HG02852 (cell line): ENCODE measurements at regions not wholly inside any gene's neighbourhood (a gene's known extent, or its start where the extent isn't known, plus 50 kb on each side); places are given as distances from the start of the nearest gene placed in this dataset.
"Not testable (repeated sequence)": the region's sequence is repeated elsewhere in the genome, so short reads cannot be mapped to it uniquely, and the experiment has no call there.

Experiments used
- ATAC-seq: cut with Tn5 transposase; IDR thresholded peaks from one replicate; pipeline ENCODE4 v1.9.1; 2021; ENCODE audit warnings: mild to moderate bottlenecking, moderate library complexity; ENCODE audit not compliant: unreplicated experiment

GRCh38 chr9:11141357-11141756, 528.6 kb upstream of the PTPRD start:
- ATAC-seq = no peak

- no peak for ATAC-seq
Measured at GRCh38 chr9:11142965-11143738, 530.4 kb upstream of the PTPRD start.

GRCh38 chr9:11144746-11145145, 531.9 kb upstream of the PTPRD start:
- ATAC-seq = no peak

GRCh38 chr9:11148189-11148588, 535.4 kb upstream of the PTPRD start:
- ATAC-seq = no peak

- ATAC-seq = no peak
Measured at GRCh38 chr9:11149065-11149464, 536.3 kb upstream of the PTPRD start.

- no peak for ATAC-seq
Measured at GRCh38 chr9:11158063-11158462, 545.3 kb upstream of the PTPRD start.

GRCh38 chr9:11158676-11159075, 545.9 kb upstream of the PTPRD start:
- no peak for ATAC-seq

GRCh38 chr9:11159318-11159862, 546.6 kb upstream of the PTPRD start:
- no peak for ATAC-seq

GRCh38 chr9:11163843-11164242, 551.0 kb upstream of the PTPRD start:
- ATAC-seq = no peak

- ATAC-seq = no peak
Measured at GRCh38 chr9:11182001-11182400, 569.2 kb upstream of the PTPRD start.

- no peak for ATAC-seq
Measured at GRCh38 chr9:11190719-11191118, 577.9 kb upstream of the PTPRD start.

- ATAC-seq = no peak
Measured at GRCh38 chr9:11192993-11193392, 580.2 kb upstream of the PTPRD start.

GRCh38 chr9:11194246-11194645, 581.4 kb upstream of the PTPRD start:
- ATAC-seq = no peak

- not testable (repeated sequence) for ATAC-seq
Measured at GRCh38 chr9:11196840-11197365, 584.1 kb upstream of the PTPRD start.

GRCh38 chr9:11199335-11199734, 586.5 kb upstream of the PTPRD start:
- ATAC-seq = no peak

GRCh38 chr9:11204521-11204920, 591.7 kb upstream of the PTPRD start:
- ATAC-seq = no peak

GRCh38 chr9:11206925-11207324, 594.1 kb upstream of the PTPRD start:
- no peak for ATAC-seq

- ATAC-seq = no peak
Measured at GRCh38 chr9:11233696-11234095, 620.9 kb upstream of the PTPRD start.

- no peak for ATAC-seq
Measured at GRCh38 chr9:11235061-11235460, 622.3 kb upstream of the PTPRD start.

GRCh38 chr9:11241779-11242178, 629.0 kb upstream of the PTPRD start:
- no peak for ATAC-seq

GRCh38 chr9:11257992-11258391, 645.2 kb upstream of the PTPRD start:
- no peak for ATAC-seq

GRCh38 chr9:11269036-11269435, 656.2 kb upstream of the PTPRD start:
- no peak for ATAC-seq
